Endothelial cell (in vitro differentiated cells): ENCODE measurements at regions not wholly inside any gene's neighbourhood (a gene's known extent, or its start where the extent isn't known, plus 50 kb on each side); places are given as distances from the start of the nearest gene placed in this dataset.

Experiments
- DNase-seq: peaks from one replicate; pipeline ENCODE4 v3.0.0; 2021; ENCODE audit warnings: low spot score
- H3K27ac Mint-ChIP-seq: one replicate; pipeline ENCODE4 v1.8.0; 2021; ENCODE audit warnings: mixed read lengths, inconsistent platforms; ENCODE audit not compliant: unreplicated experiment
- H3K27me3 Mint-ChIP-seq: one replicate; pipeline ENCODE4 v1.8.0; 2021; ENCODE audit warnings: mild to moderate bottlenecking, moderate library complexity, mixed read lengths, inconsistent platforms; ENCODE audit not compliant: unreplicated experiment
- H3K36me3 Mint-ChIP-seq: one replicate; pipeline ENCODE4 v1.8.0; 2021; ENCODE audit warnings: mild to moderate bottlenecking, low read depth, mixed read lengths, inconsistent platforms; ENCODE audit not compliant: unreplicated experiment
- H3K4me1 Mint-ChIP-seq: one replicate; pipeline ENCODE4 v1.8.0; 2021; ENCODE audit warnings: mild to moderate bottlenecking, mixed read lengths, inconsistent platforms; ENCODE audit not compliant: unreplicated experiment
- H3K4me3 Mint-ChIP-seq: one replicate; pipeline ENCODE4 v1.8.0; 2021; ENCODE audit warnings: mild to moderate bottlenecking, mixed read lengths, inconsistent platforms; ENCODE audit not compliant: unreplicated experiment
- H3K9me3 Mint-ChIP-seq: one replicate; pipeline ENCODE4 v1.8.0; 2021; ENCODE audit warnings: mixed read lengths, inconsistent platforms; ENCODE audit not compliant: unreplicated experiment
- CTCF ChIP-seq: fragments of 200-600 bp; sonication (generic); IDR thresholded peaks from one replicate; pipeline ENCODE4 v1.5.0; 2021; ENCODE audit warnings: antibody characterized with exemption; ENCODE audit not compliant: unreplicated experiment

GRCh38 chr7:155386608-155387007 lies 71.3 kb upstream of the EN2 start:
- Mint-ChIP-seq H3K36me3 (peaks cover 3% of the 10 kb centered on the region), H3K9me3 (no peaks in the 10 kb centered on the region), H3K4me3 (no peak overlapping the region), H3K4me1 (peaks cover 10% of the 10 kb centered on the region), H3K27me3 (peaks cover 26% of the 10 kb centered on the region), H3K27ac (no peak overlapping the region)
- TF ChIP-seq CTCF, result no peak
- DNase-seq, result no peak

GRCh38 chr7:155387066-155387620 lies 70.8 kb upstream of the EN2 start:
- peaks cover 3% of the 10 kb centered on the region for H3K36me3 Mint-ChIP-seq
- H3K27ac Mint-ChIP-seq, result no peak overlapping the region
- H3K27me3 Mint-ChIP-seq, result peaks cover 24% of the 10 kb centered on the region
- H3K4me1 Mint-ChIP-seq, result peaks cover 7% of the 10 kb centered on the region
- no peak overlapping the region for H3K4me3 Mint-ChIP-seq
- no peak for TF ChIP-seq CTCF
- H3K9me3 Mint-ChIP-seq, result no peaks in the 10 kb centered on the region
- DNase-seq, result no peak

GRCh38 chr7:155388561-155388960 lies 69.4 kb upstream of the EN2 start:
- no peak overlapping the region for H3K4me3 Mint-ChIP-seq
- peaks cover 7% of the 10 kb centered on the region for H3K4me1 Mint-ChIP-seq
- H3K36me3 Mint-ChIP-seq, result no peaks in the 10 kb centered on the region
- H3K9me3 Mint-ChIP-seq, result no peaks in the 10 kb centered on the region
- peaks cover 19% of the 10 kb centered on the region for H3K27me3 Mint-ChIP-seq
- TF ChIP-seq CTCF, result no peak
- H3K27ac Mint-ChIP-seq, result no peak overlapping the region
- no peak for DNase-seq

GRCh38 chr7:155391414-155391813 lies 66.5 kb upstream of the EN2 start:
- Mint-ChIP-seq H3K4me3 (no peak overlapping the region), H3K9me3 (no peaks in the 10 kb centered on the region), H3K27ac (no peak overlapping the region), H3K27me3 (peaks cover 10% of the 10 kb centered on the region), H3K4me1 (peaks cover 7% of the 10 kb centered on the region), H3K36me3 (no peaks in the 10 kb centered on the region)
- TF ChIP-seq CTCF, result no peak
- DNase-seq, result no peak

GRCh38 chr7:155392726-155393570 lies 65.0 kb upstream of the EN2 start:
- TF ChIP-seq CTCF, result no peak
- Mint-ChIP-seq H3K4me3 (no peak overlapping the region), H3K36me3 (peaks cover 5% of the 10 kb centered on the region), H3K27ac (no peak overlapping the region), H3K27me3 (peaks cover 14% of the 10 kb centered on the region), H3K9me3 (no peaks in the 10 kb centered on the region), H3K4me1 (peaks cover 7% of the 10 kb centered on the region)
- DNase-seq, result no peak
